ENCODE measurements at regions not wholly inside any gene's neighbourhood (a gene's known extent, or its start where the extent isn't known, plus 50 kb on each side); places are given as distances from the start of the nearest gene placed in this dataset.

GRCh38 chr2:16747257-16747656 is 81.6 kb upstream of the CYRIA start:
- H3K4ac ChIP-seq (ENCODE audit: low read depth, low read length), result no peak overlapping the region
- no peak overlapping the region for H3K14ac ChIP-seq (ENCODE audit: insufficient read depth, low read length)
- H3K9ac ChIP-seq (ENCODE audit: extremely low read depth, insufficient read length, low read length), result no peak overlapping the region
- H3K27ac ChIP-seq (ENCODE audit: insufficient read length, low read depth, low read length), result no peak overlapping the region
- H3K9me3 ChIP-seq (ENCODE audit: control insufficient read depth, low read depth, low read length), result no peaks in the 10 kb centered on the region
- H3K79me2 ChIP-seq (ENCODE audit: insufficient read depth, low read length), result no peaks in the 10 kb centered on the region
- no peak overlapping the region for H2BK120ac ChIP-seq (ENCODE audit: low read depth, low read length, poor library complexity, severe bottlenecking)
- no peak overlapping the region for H2BK5ac ChIP-seq (ENCODE audit: insufficient read length, low read length)
- TF ChIP-seq CTCF (conservative IDR thresholded peaks at IDR 0.05), result no peak
- H3K4me1 Mint-ChIP-seq, result peaks cover 0 to 2% of the 10 kb centered on the region in 2 experiments; a peak in 1 of 4 replicates
- peaks cover 7% of the 10 kb centered on the region; the same call in 1 of the 2 replicates for H3K27me3 Mint-ChIP-seq (ENCODE audit: low read depth)
- H4K5ac ChIP-seq (ENCODE audit: insufficient read length, low read depth, low read length), result no peak overlapping the region
- H3T11ph ChIP-seq (ENCODE audit: low read length), result no peak overlapping the region
- no peak overlapping the region for H4K8ac ChIP-seq (replicated peaks; ENCODE audit: insufficient read length, low read depth, low read length)
- no peak overlapping the region for H3K18ac ChIP-seq (ENCODE audit: insufficient read length, low read depth, low read length)
- no peak for DNase-seq
- H3K23me2 ChIP-seq (ENCODE audit: insufficient read length, low read depth, low read length, poor library complexity, severe bottlenecking), result no peaks in the 10 kb centered on the region
- H4K20me1 ChIP-seq (ENCODE audit: control insufficient read depth, insufficient read depth, insufficient read length), result no peaks in the 10 kb centered on the region
- H2BK15ac ChIP-seq (ENCODE audit: low read depth, low read length), result no peak overlapping the region
- no peaks in the 10 kb centered on the region for H3K36me3 Mint-ChIP-seq (ENCODE audit: insufficient read depth in 1 of 3, low read depth in 3 of 3)
- H4K91ac ChIP-seq (ENCODE audit: insufficient read length, low read depth, low read length), result no peak overlapping the region
- H3K27me3 ChIP-seq (ENCODE audit: insufficient read depth, low read length), result no peaks in the 10 kb centered on the region
- no peaks in the 10 kb centered on the region for H3K79me1 ChIP-seq (ENCODE audit: insufficient read depth, low read depth, low read length, poor library complexity, severe bottlenecking)
- no peaks in the 10 kb centered on the region for H3K4me1 ChIP-seq (ENCODE audit: insufficient read depth, low read length)
- H2AFZ ChIP-seq (ENCODE audit: low read length), result no peak overlapping the region
- H3K9me3 Mint-ChIP-seq, result no peaks in the 10 kb centered on the region; a peak in 1 of 5 replicates
- H2BK12ac ChIP-seq (ENCODE audit: insufficient read length, low read depth, low read length), result no peak overlapping the region
- H2BK20ac ChIP-seq (ENCODE audit: low read depth, low read length, poor library complexity, severe bottlenecking), result no peak overlapping the region
- no peak overlapping the region for H3K4me2 ChIP-seq (ENCODE audit: insufficient read depth, insufficient read length, low read length)
- no CpG with 5 or more reads among the region's 5 CpGs for WGBS (ENCODE audit: extremely low coverage, insufficient read length, low lambda C conversion rate)
- H3K27ac Mint-ChIP-seq, result no peak overlapping the region
- H3K4me3 Mint-ChIP-seq, result no peak overlapping the region
- no peak overlapping the region for H3K23ac ChIP-seq (ENCODE audit: insufficient read length, low read depth, low read length)
- H2AK5ac ChIP-seq (ENCODE audit: insufficient read length, low read length), result no peak overlapping the region
- no peak overlapping the region for H3K56ac ChIP-seq (ENCODE audit: insufficient read length, low read depth, low read length)

Data from H9 (cell line).